ENCODE measurements at regions not wholly inside any gene's neighbourhood (a gene's known extent, or its start where the extent isn't known, plus 50 kb on each side); places are given as distances from the start of the nearest gene placed in this dataset.

DNA sequence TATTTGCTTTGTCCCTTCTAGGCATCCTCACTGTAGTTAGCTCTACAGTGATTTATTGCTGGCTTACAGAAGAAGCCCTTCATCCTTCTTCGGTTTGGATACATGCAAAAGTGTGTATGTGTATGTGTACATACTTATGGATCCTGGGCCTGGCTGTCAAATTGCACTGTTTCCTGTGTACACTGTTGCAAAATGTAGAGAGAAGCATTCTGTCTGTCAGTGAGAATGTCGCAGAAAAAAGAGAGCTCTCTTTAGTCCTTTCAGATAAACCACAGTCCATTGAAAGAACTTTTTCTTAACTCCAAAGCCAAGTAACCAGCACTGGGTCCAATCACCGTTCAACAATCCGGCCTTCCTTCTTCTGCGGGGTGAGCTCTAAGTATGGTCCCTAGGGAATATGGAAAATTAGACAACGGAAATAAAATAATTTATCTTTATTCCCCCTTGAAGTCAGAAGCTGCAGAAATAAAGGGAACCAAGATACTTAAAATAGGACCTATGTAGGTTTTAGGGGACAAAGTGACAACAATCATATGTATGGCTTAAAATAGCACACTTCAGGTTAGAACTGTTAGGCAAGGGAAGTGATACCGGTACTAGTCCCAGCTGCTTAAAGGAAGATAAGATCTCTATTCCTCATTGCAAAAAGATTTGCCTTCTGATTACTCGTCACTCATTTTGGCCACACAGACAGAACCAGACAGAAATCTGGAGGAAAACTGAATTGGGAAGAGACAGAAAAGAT is 107.0 kb downstream of the CD83 start:
- no peak for ATAC-seq
- Mint-ChIP-seq H3K36me3 (peaks cover 0 to 15% (median 5%) of the 10 kb centered on the region in 5 donors), H3K9me3 (peaks cover 0 to 19% (median 0%) of the 10 kb centered on the region in 11 donors), H3K27ac (no peak overlapping the region), H3K4me3 (no peak overlapping the region), H3K4me1 (peaks cover 2 to 38% (median 25%) of the 10 kb centered on the region in 7 donors), H3K27me3 (peaks cover 0 to 6% (median 0%) of the 10 kb centered on the region in 5 donors)
- intact Hi-C loops (cut with micrococcal nuclease): loop anchor here in 1 of 2 donors (5.0 kb wide), 1 partner anchor 53 kb away; no protein-coding TSS in a partner anchor
- H3K9me3 ChIP-seq (ENCODE audit: control insufficient read depth in 2 of 3, low read length in 3 of 3): no peaks in the 10 kb centered on the region
- H3K4me1 ChIP-seq (ENCODE audit: control insufficient read depth in 2 of 2, insufficient read depth in 2 of 2, low read length in 2 of 2): no peaks in the 10 kb centered on the region
- POLR2A ChIA-PET: interaction anchor here (0.7 kb wide), 1 partner anchor 9 kb away, joined by 3 read pairs; no protein-coding TSS in a partner anchor
- H3K36me3 ChIP-seq (ENCODE audit: control insufficient read depth in 2 of 3, insufficient read depth in 3 of 3, low read length in 3 of 3): no peaks in the 10 kb centered on the region
- H3K27me3 ChIP-seq (ENCODE audit: control insufficient read depth in 2 of 2, insufficient read depth in 2 of 2, low read length in 2 of 2): no peaks in the 10 kb centered on the region
- no peak overlapping the region for H3K27ac ChIP-seq (ENCODE audit: low read depth, low read length)
- H3K4me3 ChIP-seq (ENCODE audit: low read length): no peak overlapping the region
- CTCF ChIA-PET: no interaction called here
- DNase-seq: no peak

- Histone ChIP-seq H3K27ac (ENCODE audit: low read depth, low read length) (no peak overlapping the region), H3K4me3 (ENCODE audit: low read length) (no peak overlapping the region), H3K36me3 (ENCODE audit: control insufficient read depth in 2 of 3, insufficient read depth in 3 of 3, low read length in 3 of 3) (no peaks in the 10 kb centered on the region), H3K27me3 (ENCODE audit: control insufficient read depth in 2 of 2, insufficient read depth in 2 of 2, low read length in 2 of 2) (no peaks in the 10 kb centered on the region), H3K9me3 (ENCODE audit: control insufficient read depth in 2 of 3, low read length in 3 of 3) (no peaks in the 10 kb centered on the region), H3K4me1 (ENCODE audit: control insufficient read depth in 2 of 2, insufficient read depth in 2 of 2, low read length in 2 of 2) (no peaks in the 10 kb centered on the region)
- Mint-ChIP-seq H3K27me3 (peaks cover 0 to 6% (median 0%) of the 10 kb centered on the region in 5 donors), H3K27ac (no peak overlapping the region), H3K9me3 (peaks cover 0 to 19% (median 0%) of the 10 kb centered on the region in 11 donors), H3K36me3 (peaks cover 0 to 15% (median 4%) of the 10 kb centered on the region in 5 donors), H3K4me3 (no peak overlapping the region), H3K4me1 (peaks cover 0 to 41% (median 25%) of the 10 kb centered on the region in 7 donors)
- no peak for ATAC-seq
- DNase-seq: no peak
- ChIA-PET CTCF (no interaction called here), POLR2A (no interaction called here)
- intact Hi-C loops (cut with micrococcal nuclease): loop anchor here in 1 of 2 donors (5.0 kb wide), 1 partner anchor 51 kb away; no protein-coding TSS in a partner anchor
Observed at GRCh38 chr6:14226051-14226660, 108.6 kb downstream of the CD83 start.

DNA sequence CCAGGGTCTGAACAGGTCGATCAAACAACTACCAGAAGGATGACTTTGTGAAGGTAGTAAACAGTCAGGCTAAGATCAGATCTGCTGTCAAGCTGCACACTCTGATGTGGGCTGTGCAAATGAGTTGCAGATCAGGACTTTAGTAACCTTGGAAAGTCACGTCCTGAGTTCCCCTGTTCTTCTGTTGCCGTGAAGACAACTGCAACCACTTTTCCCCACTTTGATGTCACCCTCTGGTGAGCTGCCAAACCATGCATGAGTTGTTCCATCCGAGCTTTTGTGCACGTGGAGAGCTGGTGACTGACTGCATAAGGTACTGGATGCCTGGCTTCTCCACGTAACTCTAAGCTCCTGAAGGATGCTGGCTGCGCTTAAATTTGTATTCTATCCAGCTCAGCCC is 111.0 kb downstream of the CD83 start:
- ATAC-seq (peak; percentile 52), DNase-seq (peak in 6 of 9 donors; percentile 28 to 58 (median 48))
- Histone ChIP-seq H3K4me3 (ENCODE audit: low read length) (no peak overlapping the region), H3K4me1 (ENCODE audit: control insufficient read depth in 2 of 2, insufficient read depth in 2 of 2, low read length in 2 of 2) (no peaks in the 10 kb centered on the region), H3K36me3 (ENCODE audit: control insufficient read depth in 2 of 3, insufficient read depth in 3 of 3, low read length in 3 of 3) (no peaks in the 10 kb centered on the region), H3K27me3 (ENCODE audit: control insufficient read depth in 2 of 2, insufficient read depth in 2 of 2, low read length in 2 of 2) (no peaks in the 10 kb centered on the region), H3K9me3 (ENCODE audit: control insufficient read depth in 2 of 3, low read length in 3 of 3) (no peaks in the 10 kb centered on the region), H3K27ac (ENCODE audit: low read depth, low read length) (no peak overlapping the region)
- CTCF ChIA-PET: interaction anchor here (1.9 kb wide), 1 partner anchor 17 kb away, joined by 8 read pairs; no protein-coding TSS in a partner anchor
- H3K27ac Mint-ChIP-seq: peak overlapping the region in 3 of 9 donors; percentile 11 to 70 (median 25)
- H3K27me3 Mint-ChIP-seq: no peaks in the 10 kb centered on the region
- POLR2A ChIA-PET: no interaction called here
- peaks cover 0 to 51% (median 35%) of the 10 kb centered on the region in 7 donors for H3K4me1 Mint-ChIP-seq
- intact Hi-C loops (cut with micrococcal nuclease): loop anchor here in 1 of 2 donors (5.0 kb wide), 1 partner anchor 49 kb away; no protein-coding TSS in a partner anchor
- H3K9me3 Mint-ChIP-seq: peaks cover 0 to 19% (median 0%) of the 10 kb centered on the region in 11 donors
- H3K36me3 Mint-ChIP-seq: peaks cover 0 to 15% (median 0%) of the 10 kb centered on the region in 5 donors
- H3K4me3 Mint-ChIP-seq: peak overlapping the region in 3 of 10 donors; percentile 38 to 44 (median 39)

DNA sequence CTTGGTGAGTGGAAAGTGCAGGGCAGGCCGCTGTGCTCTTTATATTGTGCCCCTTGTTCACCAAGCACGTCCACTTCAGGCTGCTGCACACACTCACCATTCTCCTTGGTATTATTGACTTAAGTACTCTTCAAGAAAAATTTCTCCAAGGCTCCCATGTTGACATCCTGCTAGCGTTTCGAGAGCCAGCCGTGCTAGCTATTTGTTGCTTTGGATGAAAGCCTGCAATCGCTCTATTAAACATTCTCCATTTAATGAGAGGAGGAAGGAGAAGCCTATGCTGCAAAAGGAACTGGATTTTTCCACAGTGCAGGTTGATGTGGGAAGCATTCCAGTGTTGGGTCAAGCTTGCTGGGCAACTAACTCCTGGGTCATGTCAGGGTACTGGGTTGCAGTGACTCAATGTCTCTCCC is 113.5 kb downstream of the CD83 start:
- Mint-ChIP-seq H3K27ac (no peak overlapping the region), H3K9me3 (peaks cover 0 to 10% (median 0%) of the 10 kb centered on the region in 11 donors), H3K27me3 (no peaks in the 10 kb centered on the region), H3K4me1 (peaks cover 0 to 44% (median 29%) of the 10 kb centered on the region in 7 donors), H3K4me3 (no peak overlapping the region), H3K36me3 (peaks cover 0 to 5% (median 0%) of the 10 kb centered on the region in 5 donors)
- H3K36me3 ChIP-seq (ENCODE audit: control insufficient read depth in 2 of 3, insufficient read depth in 3 of 3, low read length in 3 of 3): no peaks in the 10 kb centered on the region
- no peaks in the 10 kb centered on the region for H3K9me3 ChIP-seq (ENCODE audit: control insufficient read depth in 2 of 3, low read length in 3 of 3)
- no peaks in the 10 kb centered on the region for H3K27me3 ChIP-seq (ENCODE audit: control insufficient read depth in 2 of 2, insufficient read depth in 2 of 2, low read length in 2 of 2)
- no peaks in the 10 kb centered on the region for H3K4me1 ChIP-seq (ENCODE audit: control insufficient read depth in 2 of 2, insufficient read depth in 2 of 2, low read length in 2 of 2)
- H3K4me3 ChIP-seq (ENCODE audit: low read length): no peak overlapping the region
- no peak overlapping the region for H3K27ac ChIP-seq (ENCODE audit: low read depth, low read length)
- ATAC-seq: no peak
- DNase-seq: no peak
- POLR2A ChIA-PET: no interaction called here
- CTCF ChIA-PET: interaction anchor here (0.5 kb wide), 1 partner anchor 268 kb away, joined by 4 read pairs; no protein-coding TSS in a partner anchor
- intact Hi-C loops (cut with micrococcal nuclease): no loop called here

- no peak overlapping the region for H3K4me3 ChIP-seq (ENCODE audit: low read length)
- Mint-ChIP-seq H3K4me3 (no peak overlapping the region), H3K9me3 (peaks cover 0 to 5% (median 0%) of the 10 kb centered on the region in 11 donors), H3K27ac (peak overlapping the region in 1 of 9 donors; percentile 22), H3K36me3 (no peaks in the 10 kb centered on the region), H3K4me1 (peaks cover 0 to 44% (median 29%) of the 10 kb centered on the region in 7 donors), H3K27me3 (no peaks in the 10 kb centered on the region)
- H3K9me3 ChIP-seq (ENCODE audit: control insufficient read depth in 2 of 3, low read length in 3 of 3): no peaks in the 10 kb centered on the region
- H3K27ac ChIP-seq (ENCODE audit: low read depth, low read length): no peak overlapping the region
- no peaks in the 10 kb centered on the region for H3K36me3 ChIP-seq (ENCODE audit: control insufficient read depth in 2 of 3, insufficient read depth in 3 of 3, low read length in 3 of 3)
- intact Hi-C loops (cut with micrococcal nuclease): no loop called here
- ChIA-PET POLR2A (no interaction called here), CTCF (no interaction called here)
- DNase-seq: peak in 1 of 9 donors; percentile 5
- H3K27me3 ChIP-seq (ENCODE audit: control insufficient read depth in 2 of 2, insufficient read depth in 2 of 2, low read length in 2 of 2): no peaks in the 10 kb centered on the region
- no peaks in the 10 kb centered on the region for H3K4me1 ChIP-seq (ENCODE audit: control insufficient read depth in 2 of 2, insufficient read depth in 2 of 2, low read length in 2 of 2)
- no peak for ATAC-seq
Observed at GRCh38 chr6:14231501-14232280, 114.1 kb downstream of the CD83 start.

DNA sequence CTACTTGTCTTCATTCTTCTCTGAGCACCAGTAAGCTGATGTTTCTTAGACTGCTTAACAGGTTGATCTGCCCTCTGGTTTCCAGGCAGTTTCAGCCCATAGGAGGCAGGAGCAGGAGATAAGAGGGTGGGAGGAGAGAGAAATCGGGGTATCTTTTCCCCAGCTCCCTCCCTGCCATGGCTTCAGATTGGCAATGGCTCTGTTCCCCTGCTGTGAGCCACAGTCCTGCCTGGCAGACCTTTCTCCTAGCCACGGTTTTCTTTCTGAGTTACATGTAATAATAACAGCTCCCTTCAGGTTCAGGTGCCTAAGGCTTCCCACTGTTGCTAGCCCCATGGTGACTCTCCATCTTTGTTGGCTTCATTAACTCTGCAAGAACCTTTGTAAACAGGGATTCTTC is 115.3 kb downstream of the CD83 start:
- H3K4me1 Mint-ChIP-seq: peaks cover 2 to 34% (median 20%) of the 10 kb centered on the region in 7 donors
- H3K27ac Mint-ChIP-seq: no peak overlapping the region
- no peaks in the 10 kb centered on the region for H3K9me3 ChIP-seq (ENCODE audit: control insufficient read depth in 2 of 3, low read length in 3 of 3)
- DNase-seq (no peak), ATAC-seq (no peak)
- no peaks in the 10 kb centered on the region for H3K27me3 Mint-ChIP-seq
- H3K9me3 Mint-ChIP-seq: peaks cover 0 to 2% (median 0%) of the 10 kb centered on the region in 11 donors
- H3K27ac ChIP-seq (ENCODE audit: low read depth, low read length): no peak overlapping the region
- intact Hi-C loops (cut with micrococcal nuclease): no loop called here
- H3K27me3 ChIP-seq (ENCODE audit: control insufficient read depth in 2 of 2, insufficient read depth in 2 of 2, low read length in 2 of 2): no peaks in the 10 kb centered on the region
- no peaks in the 10 kb centered on the region for H3K36me3 Mint-ChIP-seq
- no peak overlapping the region for H3K4me3 Mint-ChIP-seq
- CTCF ChIA-PET: no interaction called here
- no peaks in the 10 kb centered on the region for H3K4me1 ChIP-seq (ENCODE audit: control insufficient read depth in 2 of 2, insufficient read depth in 2 of 2, low read length in 2 of 2)
- POLR2A ChIA-PET: no interaction called here
- no peak overlapping the region for H3K4me3 ChIP-seq (ENCODE audit: low read length)
- H3K36me3 ChIP-seq (ENCODE audit: control insufficient read depth in 2 of 3, insufficient read depth in 3 of 3, low read length in 3 of 3): no peaks in the 10 kb centered on the region

All from naive thymus-derived CD4-positive, alpha-beta T cell (primary cell).